GM19099 (cell line): ENCODE measurements at regions not wholly inside any gene's neighbourhood (a gene's known extent, or its start where the extent isn't known, plus 50 kb on each side); places are given as distances from the start of the nearest gene placed in this dataset.

ENCODE experiments used
- POLR2A ChIP-seq: IDR thresholded peaks from 3 replicates; pipeline ENCODE4 v1.6.1; 2011; ENCODE audit warnings: low read depth; ENCODE audit not compliant: insufficient read length; ENCODE audit errors: extremely low read depth

DNA sequence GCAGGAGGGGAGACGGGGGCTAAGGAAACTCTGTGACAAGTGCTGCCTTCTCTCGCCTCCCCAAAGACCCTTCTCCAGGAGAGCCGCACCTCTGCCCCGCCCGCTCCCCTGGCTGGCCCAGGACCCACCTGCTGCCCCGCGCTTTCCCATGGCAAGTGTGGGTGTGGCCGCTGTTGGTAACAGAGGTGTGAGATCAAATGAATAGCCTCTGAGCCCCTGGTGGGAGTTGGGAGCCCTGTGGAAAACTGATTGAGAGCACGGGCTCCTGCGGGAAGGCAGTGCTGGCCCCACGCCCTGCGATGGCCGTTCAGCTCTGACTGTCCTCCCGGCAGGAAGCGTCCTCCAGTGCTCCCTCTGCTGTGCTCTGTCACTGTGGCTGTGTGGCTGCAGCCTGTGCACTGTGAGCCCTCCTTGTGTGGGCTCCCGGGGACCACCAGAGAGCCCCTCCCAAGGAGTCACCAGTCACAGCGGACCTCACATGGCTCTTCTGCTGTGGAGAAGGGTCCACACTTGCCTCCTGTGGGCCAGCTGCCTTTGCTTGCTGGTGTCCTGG, 1275.9 kb downstream of the BRD1 start:
- no peak for TF ChIP-seq POLR2A

DNA sequence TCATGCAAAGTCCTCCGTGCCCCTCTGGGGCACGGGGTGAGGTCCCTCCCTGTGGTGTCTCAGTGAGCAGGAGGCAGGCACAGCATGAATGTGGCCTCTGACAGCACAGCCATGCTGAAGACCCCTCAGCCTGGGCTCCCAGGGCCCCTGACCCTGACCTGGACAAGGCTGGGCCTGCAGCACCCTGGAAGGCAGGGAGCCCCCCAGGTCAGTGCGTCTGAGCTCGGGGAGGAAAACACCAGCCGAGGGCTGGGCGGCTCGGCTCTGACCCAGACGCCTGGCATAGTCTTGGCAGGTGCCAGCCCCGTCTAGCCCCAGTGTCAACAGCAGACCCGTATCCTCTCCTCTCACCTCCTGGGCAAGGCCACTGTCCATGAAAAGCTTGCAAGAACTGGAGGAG, 1276.6 kb downstream of the BRD1 start:
- no peak for TF ChIP-seq POLR2A

DNA sequence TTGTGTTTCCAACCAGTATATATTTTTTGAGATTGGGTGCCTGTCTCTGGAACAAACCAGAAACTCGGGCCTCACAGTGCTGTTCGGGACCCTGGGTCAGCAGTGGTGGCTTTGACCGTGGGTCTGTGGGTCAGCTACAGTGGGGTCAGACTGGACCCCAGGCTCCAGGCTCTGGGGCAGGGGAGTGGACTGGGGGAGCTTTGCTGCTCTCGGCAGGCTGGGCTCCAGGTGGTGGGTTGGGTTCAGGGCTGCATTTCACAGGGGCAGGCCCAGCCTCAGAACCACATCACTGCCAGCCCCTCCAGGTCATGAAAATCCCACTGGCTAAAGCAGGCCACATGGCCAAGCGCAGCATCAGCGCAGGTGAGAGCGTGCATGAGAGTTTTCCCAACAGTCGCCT, 1279.3 kb downstream of the BRD1 start:
- no peak for TF ChIP-seq POLR2A

DNA sequence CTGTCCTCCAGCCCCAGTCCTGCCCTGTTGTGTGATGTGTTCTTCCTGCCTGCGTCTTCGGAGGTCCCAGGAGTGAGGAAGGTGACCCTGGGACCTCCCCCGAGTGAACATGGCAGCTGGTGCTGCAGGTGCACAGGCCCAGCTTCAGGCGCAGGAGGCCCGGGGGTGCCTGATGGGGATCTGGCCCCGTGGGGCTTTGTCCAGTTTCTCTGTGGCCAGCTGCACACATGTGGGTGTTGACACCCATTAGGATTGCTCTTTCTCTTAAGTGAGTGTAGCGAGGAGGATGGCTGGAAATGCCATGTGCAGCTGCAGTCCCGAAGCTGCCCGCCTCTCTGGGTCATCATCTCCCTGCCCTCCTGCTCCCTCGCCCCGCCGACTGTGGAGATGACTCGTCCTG, 1279.7 kb downstream of the BRD1 start:
- TF ChIP-seq POLR2A = no peak

DNA sequence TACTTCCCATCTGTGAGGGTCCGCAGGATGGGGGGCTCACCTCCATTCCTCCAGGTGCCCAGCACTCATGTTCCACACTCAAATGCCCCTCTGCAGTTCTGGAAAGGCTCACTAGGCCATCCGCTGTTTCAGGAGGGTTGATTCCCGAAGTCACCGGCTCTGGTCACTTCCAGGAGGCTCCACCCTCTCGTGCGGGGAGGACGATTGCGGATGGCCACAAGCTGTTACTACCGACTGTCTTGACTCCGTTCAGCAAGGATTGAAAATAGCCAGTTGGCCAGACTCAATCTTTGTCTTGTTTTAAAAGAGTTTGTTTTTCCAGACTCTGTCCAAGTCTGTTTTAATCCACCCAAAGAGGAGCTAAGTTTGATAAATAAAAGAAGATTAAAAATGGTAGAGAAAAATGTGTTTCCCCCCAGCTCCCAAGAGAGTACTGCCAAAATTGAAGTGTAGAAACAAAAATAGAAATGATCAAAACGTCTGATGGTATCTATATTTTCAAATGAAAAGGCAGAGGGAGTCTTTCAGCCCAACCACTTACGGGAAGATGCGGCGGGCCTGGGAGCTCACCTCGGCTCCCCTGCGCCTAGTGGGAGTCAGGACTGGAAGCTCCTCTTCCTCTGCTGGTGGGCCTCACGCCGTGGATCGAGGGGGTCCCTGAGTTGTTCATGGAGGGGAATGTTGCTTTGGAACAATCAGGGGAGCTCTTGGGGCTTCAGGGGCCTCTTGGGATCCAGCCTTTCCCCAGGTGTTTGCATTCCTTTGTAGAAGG, 1280.8 kb downstream of the BRD1 start:
- no peak for TF ChIP-seq POLR2A

DNA sequence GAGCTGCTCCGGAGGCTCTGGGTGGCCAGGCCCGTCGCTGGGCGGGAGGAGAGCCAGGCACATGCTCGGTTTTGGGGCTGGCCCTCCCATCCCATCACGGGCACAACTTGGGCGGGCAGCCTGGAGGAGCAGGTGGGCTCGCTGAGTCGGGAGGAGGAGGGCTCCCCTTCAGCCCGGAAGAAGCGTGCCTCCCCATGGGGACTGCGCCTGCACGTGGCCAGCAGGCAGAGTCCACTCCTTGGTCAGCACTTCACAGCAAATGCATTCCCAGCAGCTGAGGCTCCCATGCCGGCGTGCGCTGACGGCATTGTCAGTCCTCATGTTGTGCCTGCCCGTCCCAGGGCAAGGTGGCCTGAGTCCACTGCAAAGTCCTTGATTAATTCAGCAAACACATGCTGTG, 1281.7 kb downstream of the BRD1 start:
- no peak for TF ChIP-seq POLR2A

DNA sequence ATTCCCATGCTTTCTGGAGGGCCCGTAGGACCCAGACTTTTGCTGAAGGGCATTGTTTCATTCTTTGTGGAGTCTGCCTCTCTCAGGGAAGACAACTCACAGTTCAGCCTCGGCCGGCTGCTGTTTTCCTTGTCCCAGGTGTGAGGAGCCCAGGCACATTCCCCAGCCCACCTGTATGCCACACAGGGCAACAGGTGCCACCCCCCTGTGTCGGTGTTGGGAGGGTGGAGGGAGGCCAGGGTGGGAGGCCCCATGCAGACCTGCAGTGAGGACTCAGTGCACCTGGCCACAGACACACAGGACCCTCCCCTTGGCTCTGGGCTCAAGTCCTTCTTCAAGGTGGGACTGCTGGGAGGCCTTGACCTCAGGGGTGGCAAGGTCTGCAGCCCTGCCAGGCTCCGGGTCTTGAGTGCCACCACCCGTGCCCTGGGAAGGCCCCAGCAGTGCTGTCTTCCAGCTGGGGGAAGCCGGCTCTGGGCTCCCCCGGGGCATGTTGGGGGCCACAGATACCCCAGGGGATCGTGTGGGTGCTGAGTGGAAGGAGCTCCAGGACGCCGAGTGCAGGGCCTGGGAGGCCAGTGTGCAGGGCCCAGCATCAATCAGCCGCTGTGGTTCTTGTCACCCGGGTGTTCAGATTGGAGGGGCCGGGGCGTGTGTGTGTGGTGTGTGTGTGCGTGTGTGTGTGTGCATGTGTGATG, 1286.1 kb downstream of the BRD1 start:
- TF ChIP-seq POLR2A = no peak

DNA sequence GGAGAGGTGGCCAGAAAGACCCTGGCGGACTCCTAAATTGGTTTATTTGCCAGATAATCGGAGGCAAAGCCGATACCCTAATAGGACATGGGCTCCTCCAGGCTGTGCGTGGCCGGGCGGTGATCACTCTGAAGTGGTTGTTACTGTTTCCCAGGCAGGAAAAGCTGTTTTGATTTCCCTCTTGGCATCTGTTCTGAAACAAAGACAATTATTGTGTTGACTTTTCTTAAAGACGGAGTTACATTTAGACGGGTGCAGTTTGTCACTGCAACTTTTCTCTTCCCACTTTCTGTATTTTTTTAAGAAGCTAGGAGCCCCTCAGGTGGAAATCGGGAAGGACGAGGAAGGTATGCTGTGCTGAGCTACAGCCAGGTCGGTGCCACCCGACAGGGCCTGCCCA, 1288.4 kb downstream of the BRD1 start:
- TF ChIP-seq POLR2A = no peak

DNA sequence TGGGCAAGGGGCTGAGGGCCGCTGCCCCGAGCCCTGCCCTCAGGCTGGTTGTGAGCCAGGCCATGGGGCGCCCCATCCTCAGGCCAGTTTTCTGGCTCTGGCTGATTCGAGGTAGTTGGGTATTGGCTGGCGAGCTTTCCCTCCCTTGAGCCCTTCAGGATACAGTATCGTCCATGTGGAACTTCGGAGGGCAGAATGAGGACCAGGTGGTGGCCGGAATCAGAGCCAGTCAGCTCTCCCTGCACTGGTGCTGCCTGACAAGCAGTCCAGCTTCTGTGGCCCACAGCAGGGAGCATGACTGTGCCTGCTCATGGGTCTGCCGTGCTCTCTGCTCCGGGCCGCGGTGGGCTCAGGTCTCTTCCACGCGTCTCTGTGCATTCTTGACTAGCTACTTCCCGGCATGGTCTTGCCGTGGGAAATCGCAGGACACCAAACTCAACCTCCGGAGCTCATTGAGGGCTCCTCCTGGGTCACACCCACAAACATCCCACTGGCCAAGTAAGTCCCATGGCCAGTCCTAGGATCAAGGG, 1289.3 kb downstream of the BRD1 start:
- no peak for TF ChIP-seq POLR2A

DNA sequence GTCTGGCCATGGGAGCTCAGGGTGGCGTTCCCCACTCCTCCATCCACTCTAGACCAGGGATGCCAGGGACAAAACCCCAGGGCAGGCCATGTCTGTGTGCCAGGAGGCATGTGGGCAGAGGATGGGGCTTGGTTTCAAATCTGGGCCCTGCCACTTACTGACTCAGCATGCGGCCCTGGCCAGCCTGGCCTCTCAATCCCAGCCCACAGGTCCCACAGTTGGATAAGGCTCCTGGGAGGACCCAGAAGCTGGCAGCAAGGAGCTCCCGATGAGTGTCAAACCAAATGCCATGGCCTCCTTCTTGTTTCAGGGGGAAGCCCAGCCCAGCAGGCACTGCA, 1290.4 kb downstream of the BRD1 start:
- no peak for TF ChIP-seq POLR2A

DNA sequence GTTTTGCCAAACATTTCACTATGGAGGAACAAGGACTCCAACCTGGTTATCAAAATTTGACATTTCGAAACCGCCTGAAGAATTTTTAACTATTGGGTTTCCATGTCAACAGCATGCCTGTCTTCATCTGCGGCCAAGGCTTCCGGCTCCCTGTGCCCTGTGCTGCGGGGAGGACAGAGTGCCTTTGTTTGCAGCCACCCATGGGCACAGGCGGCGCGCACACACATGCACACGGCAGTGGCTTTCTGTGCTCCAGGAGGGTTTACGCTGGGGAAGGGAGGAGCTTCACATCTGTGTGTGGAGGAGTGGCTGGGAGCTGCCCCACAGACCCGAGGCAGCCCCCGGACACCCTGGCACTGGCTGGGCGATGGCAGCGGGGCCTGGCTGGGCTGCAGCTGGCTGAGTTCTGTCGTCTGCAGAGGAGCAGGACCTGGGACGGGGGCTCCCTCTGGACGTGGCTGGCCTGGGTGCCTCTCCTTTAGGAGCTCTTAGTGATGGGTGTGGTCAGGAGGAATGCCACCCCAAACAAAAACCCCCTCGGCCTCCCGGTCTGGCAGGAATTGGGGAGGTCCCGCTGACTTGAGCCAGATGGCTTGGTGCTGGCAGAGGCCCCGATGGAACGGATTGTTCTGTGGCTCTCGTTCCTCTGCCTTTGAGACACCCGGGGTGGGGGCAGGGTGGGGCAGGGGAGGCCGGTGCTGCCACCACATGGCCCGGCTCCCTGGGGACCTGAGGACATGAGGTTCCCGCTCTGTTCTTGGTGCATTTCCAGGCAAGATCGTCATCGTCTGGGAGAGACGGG, 1290.9 kb downstream of the BRD1 start:
- TF ChIP-seq POLR2A = no peak

DNA sequence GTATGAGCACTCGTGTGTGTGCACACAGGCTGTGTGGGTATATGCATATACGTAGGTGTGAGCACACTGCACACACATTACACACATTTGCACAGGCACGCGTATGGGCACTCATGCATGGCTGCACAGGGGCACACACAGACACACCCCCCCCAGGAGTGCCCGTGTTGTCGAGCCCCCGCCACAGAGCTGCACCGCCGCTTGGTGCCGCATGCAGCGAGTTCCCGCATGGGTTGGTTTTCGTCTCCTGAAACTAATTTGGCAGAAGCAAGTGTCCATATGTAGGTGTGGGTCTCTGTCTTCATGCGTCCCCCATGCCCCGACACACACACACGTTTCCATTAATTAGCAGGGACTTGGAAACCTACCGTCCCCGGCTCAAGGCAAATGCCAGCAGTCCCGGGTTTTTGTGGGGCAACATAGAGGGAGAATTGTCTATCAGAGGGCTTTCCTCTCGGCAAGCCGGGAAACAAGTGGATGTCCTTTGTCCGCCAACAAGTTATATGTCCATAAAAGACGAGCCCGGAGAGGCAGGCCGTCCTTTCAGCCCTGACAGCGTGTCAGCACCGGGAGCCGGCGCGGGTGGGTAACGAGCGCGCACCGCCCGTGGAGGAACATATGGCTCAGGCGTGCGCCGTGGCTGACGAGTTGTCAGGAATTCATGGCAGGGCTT, 1291.7 kb downstream of the BRD1 start:
- no peak for TF ChIP-seq POLR2A

DNA sequence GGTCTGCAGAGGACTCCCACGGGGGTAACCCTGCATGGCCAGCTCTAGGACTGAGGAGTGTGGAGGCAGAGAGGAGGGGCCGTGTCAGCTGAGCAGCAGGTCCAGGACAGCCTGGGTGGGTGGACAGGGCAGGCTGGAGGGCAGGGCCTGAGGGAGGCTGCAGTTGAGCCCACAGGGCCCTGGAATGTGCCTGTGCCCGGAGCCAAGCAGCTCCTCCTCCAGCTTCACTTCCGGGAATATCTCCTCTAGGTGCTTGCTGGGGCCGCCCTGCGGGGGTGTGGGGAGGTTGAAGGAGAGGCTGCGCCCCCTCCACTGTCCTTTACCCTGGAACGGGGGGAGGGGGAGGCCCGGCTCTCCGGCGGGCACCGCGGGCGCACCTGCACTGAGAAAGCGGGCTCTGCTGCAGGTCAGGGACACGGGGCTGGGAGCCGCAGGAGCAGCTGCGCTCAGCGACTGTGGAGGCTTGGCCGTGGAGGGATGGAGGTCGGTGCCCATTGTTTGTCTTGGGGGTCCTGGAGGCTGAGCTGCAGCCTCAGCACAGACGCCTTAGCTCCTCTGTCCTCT, 1293.2 kb downstream of the BRD1 start:
- TF ChIP-seq POLR2A = no peak

DNA sequence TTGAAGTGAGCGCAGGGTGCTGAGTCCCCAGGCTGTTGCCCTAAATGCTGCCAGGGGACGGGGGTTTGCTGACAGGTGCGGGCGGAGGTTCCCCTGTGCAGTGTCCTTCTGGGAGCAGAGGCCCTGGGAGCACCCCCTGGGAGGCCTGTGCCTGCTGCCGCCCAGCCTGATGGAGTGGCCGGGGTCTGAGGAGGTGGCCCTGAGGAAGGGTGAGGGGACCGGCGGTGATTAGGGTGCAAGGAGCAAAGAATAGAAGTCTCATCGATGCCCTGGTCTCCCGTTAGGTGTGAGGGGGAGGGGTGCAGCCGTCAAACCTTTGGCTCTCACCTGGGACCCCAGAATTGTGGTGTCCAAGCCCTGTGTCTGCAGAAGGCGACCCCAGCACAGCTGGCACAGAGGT, 1294.7 kb downstream of the BRD1 start:
- no peak for TF ChIP-seq POLR2A
